Stimulated activated naive CD8-positive, alpha-beta T cell treated with anti-CD3 and anti-CD28 coated beads, Interleukin-15, Interleukin-2, amounts not matched to agents 100 U/mL and 50 U/mL, for 24 hours (primary cell): ENCODE measurements at regions not wholly inside any gene's neighbourhood (a gene's known extent, or its start where the extent isn't known, plus 50 kb on each side); places are given as distances from the start of the nearest gene placed in this dataset.

Source experiments
- ATAC-seq: fragments of 150-1000 bp; cut with Tn5 transposase; one replicate; pipeline ENCODE4 v1.10.0; 2021
- DNase-seq: peaks from one replicate; pipeline ENCODE4 v3.0.0; 2021

- ATAC-seq (no peak), DNase-seq (no peak)
Observed at GRCh38 chr2:167506395-167506794, 618.1 kb downstream of the XIRP2 start.

DNA sequence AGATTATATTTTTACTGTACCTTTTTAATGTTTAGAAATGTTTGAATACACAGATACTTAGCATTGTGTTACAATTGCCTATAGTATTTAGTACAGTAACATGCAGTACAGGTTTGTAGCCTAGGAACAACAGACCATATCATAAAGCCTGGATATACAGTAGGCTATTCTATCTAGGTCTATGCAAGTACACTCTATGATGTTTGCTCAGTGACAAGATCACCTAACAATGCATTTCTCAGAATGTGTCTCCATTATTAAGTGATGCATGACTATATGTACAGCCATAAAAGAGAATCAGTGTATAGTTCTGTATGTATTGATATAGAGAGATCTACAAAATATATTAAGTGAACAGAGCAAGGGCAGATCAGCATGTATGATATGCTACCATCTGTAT lies 616.4 kb downstream of the XIRP2 start:
- ATAC-seq (no peak), DNase-seq (no peak)

- DNase-seq, result no peak
- no peak for ATAC-seq
Observed at GRCh38 chr2:167504061-167504460, 615.8 kb downstream of the XIRP2 start.

DNA sequence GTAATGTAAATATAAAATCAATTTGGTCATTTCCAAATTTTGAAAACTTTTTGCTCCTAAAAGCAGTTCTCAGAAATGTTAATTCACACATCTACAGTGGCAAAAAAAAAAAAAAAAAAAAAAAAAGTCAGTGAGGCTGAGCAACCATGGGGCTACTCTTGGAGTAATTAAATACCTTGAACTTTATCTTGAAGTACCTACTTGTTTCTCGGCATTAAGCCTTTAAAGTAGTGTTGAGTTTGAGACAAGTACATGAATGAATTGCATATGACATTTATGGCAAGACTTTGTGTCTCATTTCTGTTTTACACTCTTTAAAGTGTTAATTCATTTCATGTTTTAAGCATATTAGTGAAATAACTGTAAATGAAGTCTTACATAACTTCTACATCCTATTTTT lies 613.3 kb downstream of the XIRP2 start:
- ATAC-seq, result no peak
- no peak for DNase-seq

- ATAC-seq, result no peak
- DNase-seq, result no peak
Observed at GRCh38 chr2:167493862-167494261, 605.6 kb downstream of the XIRP2 start.

GRCh38 chr2:167492486-167492885 lies 604.2 kb downstream of the XIRP2 start:
- DNase-seq, result no peak
- ATAC-seq, result no peak

GRCh38 chr2:167491788-167492187 lies 603.5 kb downstream of the XIRP2 start:
- ATAC-seq, result no peak
- no peak for DNase-seq

- DNase-seq (no peak), ATAC-seq (no peak)
Observed at GRCh38 chr2:167490455-167490854, 602.2 kb downstream of the XIRP2 start.

GRCh38 chr2:167489325-167489724 lies 601.0 kb downstream of the XIRP2 start:
- ATAC-seq, result no peak
- no peak for DNase-seq

DNA sequence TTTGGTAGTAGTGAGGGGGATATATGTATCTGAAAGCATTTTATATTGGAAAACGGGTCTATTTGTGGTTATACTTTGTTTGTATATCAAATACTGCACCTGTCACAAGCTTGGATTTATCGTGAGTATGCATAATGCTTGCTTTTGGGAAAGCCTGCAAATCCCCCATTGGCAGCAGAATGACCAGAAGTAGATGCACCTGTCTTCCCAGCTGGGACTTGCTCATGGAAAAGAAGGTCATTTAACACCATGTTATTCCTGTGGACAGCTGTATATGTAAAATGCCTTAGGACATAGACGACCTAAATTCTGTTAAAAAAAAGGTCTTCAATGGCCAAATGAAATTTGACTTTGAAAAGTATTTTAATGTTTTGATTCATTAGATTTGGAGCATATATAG lies 599.4 kb downstream of the XIRP2 start:
- ATAC-seq, result no peak

GRCh38 chr2:167484875-167485274 lies 596.6 kb downstream of the XIRP2 start:
- DNase-seq (no peak), ATAC-seq (no peak)

More for the DNA sequence above, 599.4 kb downstream of the XIRP2 start:
- DNase-seq, result no peak

- no peak for ATAC-seq
- DNase-seq, result no peak
Observed at GRCh38 chr2:167480986-167481309, 592.7 kb downstream of the XIRP2 start.

DNA sequence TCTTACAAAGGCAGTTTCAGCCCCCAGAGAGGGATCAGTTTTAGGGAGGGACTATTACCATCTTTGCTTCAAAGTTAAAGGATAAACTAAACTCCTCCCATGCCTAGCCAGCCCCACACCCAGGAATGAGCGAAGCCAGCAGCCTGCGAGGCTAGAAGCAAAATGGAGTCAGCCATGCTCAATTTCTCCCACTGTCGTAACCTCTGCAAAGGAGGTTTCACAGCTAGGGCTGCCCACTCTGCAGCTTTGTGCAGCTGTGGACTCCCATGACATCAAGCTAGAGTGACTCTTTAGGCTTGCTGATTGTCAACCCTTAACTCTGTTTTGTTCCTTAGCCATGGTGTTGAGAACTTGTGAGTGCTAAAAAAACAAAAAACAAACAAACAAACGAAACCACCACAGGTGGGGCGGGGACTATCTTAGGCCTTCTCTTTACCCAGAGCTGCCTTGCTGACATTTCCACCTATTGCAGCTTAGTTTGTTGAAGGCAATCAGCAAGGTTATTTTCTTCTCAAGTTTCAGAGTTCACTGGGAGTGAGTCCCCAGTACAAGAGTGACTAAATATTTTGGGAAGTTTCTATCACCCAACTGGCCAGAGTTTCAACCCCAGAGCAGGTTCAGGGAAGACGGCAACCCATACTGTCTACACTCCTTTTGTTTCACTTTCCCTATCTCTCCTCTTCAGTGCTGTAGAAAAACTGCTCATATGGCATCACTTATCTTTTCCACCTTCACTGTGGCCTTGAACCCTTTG lies 592.1 kb downstream of the XIRP2 start:
- DNase-seq (no peak), ATAC-seq (no peak)

DNA sequence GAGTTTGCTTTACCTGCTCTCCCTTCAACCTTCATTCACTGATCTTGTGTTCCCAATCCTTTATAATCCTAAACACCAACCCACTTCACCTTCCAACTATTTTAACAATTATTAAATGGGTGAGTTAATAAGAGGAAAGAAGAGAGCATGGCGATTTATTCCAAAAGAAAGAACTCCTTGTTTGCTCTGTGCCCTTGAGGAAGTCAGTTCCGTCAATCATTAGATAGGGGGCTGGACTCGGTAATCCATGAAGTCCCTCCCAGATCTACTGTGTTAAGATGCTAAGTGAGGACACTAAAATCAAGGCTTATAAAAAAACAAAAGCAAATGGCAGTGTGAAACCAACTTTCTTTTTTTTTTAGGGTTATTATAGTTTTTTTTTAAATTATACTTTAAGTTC lies 589.9 kb downstream of the XIRP2 start:
- ATAC-seq, result no peak

GRCh38 chr2:167475791-167476190 lies 587.5 kb downstream of the XIRP2 start:
- DNase-seq, result no peak

More for the DNA sequence above, 589.9 kb downstream of the XIRP2 start:
- no peak for DNase-seq

GRCh38 chr2:167471734-167472133 lies 583.5 kb downstream of the XIRP2 start:
- DNase-seq, result no peak
- ATAC-seq, result no peak

More at GRCh38 chr2:167475791-167476190, 587.5 kb downstream of the XIRP2 start:
- no peak for ATAC-seq

- no peak for ATAC-seq
Observed at GRCh38 chr2:167471332-167471731, 583.1 kb downstream of the XIRP2 start.

DNA sequence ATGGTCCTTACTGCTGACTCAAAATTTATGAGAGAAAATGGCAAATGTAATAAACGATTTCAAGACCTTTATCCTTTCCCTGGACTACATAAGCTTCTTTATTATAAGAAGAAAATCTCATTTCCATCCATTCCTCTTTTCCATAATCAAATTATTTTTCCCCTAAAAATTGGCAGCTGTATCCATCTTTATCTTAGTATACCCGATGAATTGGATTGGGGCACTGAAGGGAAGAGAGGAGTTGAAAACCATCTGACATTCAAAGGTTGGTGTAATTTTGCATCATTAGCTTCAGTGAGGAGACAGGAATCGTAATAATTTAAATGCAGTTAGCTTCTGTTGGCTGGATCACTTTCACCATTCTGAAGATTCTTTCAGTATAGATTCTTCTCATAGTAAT lies 574.1 kb downstream of the XIRP2 start:
- no peak for DNase-seq
- no peak for ATAC-seq

More at GRCh38 chr2:167471332-167471731, 583.1 kb downstream of the XIRP2 start:
- DNase-seq, result no peak

- no peak for ATAC-seq
- DNase-seq, result no peak
Observed at GRCh38 chr2:167454036-167454435, 565.8 kb downstream of the XIRP2 start.

DNA sequence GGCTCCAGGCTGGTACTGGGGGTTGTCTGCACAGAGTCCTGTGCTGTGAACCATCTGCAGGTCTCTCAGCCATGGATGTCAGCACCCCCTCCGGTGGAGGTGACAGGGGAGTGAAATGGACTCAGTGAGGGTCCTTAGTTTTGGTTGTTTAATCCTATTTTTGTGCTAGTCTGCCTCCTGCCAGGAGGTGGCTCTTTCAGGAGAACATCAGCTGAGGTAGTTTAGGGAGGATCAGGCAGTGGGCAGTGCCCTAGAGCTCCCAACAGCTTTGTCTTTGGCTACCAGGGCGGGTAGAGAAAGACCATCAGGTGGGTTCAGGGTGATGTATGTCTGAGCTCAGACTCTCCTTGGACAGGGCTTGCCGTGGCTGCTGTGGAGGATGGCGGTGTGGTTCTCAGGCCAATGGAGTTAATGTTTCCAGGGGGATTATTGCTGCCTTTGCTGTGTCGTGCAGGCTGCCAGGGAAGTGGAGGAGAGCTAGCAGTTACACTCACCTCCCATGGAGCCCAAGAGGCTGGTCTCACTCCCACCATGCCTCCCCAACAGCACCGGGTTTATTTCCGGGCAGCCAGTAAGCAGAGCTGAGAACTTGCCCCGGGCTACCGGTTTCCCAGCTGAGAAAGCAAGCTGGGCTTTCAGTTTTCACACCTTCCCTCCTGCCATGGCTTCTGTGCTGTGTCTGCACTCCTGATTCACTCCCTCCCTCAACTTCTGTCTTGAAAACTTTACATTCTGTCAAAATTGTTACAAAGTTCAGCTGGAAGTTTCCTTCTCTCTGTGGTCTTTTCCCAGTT lies 563.4 kb downstream of the XIRP2 start:
- no peak for ATAC-seq

GRCh38 chr2:167450364-167450763 lies 562.1 kb downstream of the XIRP2 start:
- DNase-seq, result no peak
- no peak for ATAC-seq

More for the DNA sequence above, 563.4 kb downstream of the XIRP2 start:
- no peak for DNase-seq

DNA sequence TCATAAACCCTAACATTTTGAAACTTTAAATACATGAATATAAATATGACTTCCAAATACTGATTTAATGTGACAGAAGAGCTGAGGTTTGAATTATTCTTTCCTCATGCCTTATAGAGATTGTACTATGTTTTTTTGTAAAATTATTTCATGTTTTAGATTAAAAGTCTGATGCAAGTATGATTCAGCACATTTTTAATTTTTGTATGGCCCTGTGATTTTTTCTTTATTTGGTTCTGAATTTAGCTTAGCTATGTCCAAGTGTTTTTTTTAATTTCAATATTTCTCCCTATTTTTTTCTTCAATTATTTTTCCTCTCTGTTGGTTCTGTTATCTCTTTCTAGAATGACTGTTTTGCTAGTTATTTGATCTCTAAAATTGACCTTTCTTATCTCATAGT lies 552.1 kb downstream of the XIRP2 start:
- ATAC-seq, result no peak
- DNase-seq, result no peak

DNA sequence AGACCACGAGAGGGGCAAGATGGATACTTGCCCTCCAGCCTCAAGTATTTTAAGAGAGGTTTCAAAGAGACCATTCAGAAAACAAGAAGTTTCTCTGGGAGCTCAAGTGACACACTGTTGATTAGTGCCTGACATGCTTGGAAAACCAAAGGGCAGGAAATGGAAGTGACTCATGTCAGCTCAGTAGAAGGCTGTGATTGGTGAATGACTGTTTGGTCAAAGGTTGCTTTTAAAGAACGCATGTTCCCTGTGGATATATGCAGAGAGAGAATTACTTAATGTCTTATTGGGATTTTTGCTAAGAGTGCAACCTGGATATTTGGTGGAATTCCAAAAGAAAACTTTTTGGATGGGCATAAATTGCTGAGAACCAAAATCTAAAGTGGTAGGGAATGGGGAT lies 549.9 kb downstream of the XIRP2 start:
- no peak for DNase-seq

GRCh38 chr2:167431949-167432348 lies 543.7 kb downstream of the XIRP2 start:
- ATAC-seq (no peak), DNase-seq (no peak)

More for the DNA sequence above, 549.9 kb downstream of the XIRP2 start:
- no peak for ATAC-seq
